SH-SY5Y (cell line): ENCODE measurements at regions not wholly inside any gene's neighbourhood (a gene's known extent, or its start where the extent isn't known, plus 50 kb on each side); places are given as distances from the start of the nearest gene placed in this dataset.

Experiments used
- GATA2 ChIP-seq: IDR thresholded peaks from 2 replicates; pipeline ENCODE4 v1.6.1; 2011; ENCODE audit warnings: mild to moderate bottlenecking, low read depth, low read length
- GATA3 ChIP-seq: IDR thresholded peaks from 2 replicates; pipeline ENCODE4 v1.6.1; 2011; ENCODE audit warnings: low read depth, mild to moderate bottlenecking, low read length, moderate library complexity

GRCh38 chr4:182155806-182156205 lies 87.4 kb upstream of the TENM3 start:
- TF ChIP-seq GATA2 (peak; percentile 71; the same call in 1 of the 2 replicates), GATA3 (peak; percentile 93)
